Stimulated activated naive CD8-positive, alpha-beta T cell treated with anti-CD3 and anti-CD28 coated beads, Interleukin-15, amount 100 ng/mL, for 72 hours (primary cell): ENCODE measurements at regions not wholly inside any gene's neighbourhood (a gene's known extent, or its start where the extent isn't known, plus 50 kb on each side); places are given as distances from the start of the nearest gene placed in this dataset.

Source experiments
- ATAC-seq: fragments of 150-1000 bp; cut with Tn5 transposase; 2 replicates; pipeline ENCODE4 v1.10.0; 2021; ENCODE audit warnings: mild to moderate bottlenecking, moderate library complexity
- DNase-seq, 2 donors: peaks; one replicate each; pipeline ENCODE4 v3.0.0; 2021 to 2022
- H3K27ac Mint-ChIP-seq, 2 donors: one replicate each; pipeline ENCODE4 v1.8.0; 2022; ENCODE audit warnings: mild to moderate bottlenecking in 2 of 2, mixed read lengths in 2 of 2, moderate library complexity in 2 of 2
- H3K27me3 Mint-ChIP-seq: one replicate; pipeline ENCODE4 v1.8.0; 2022; ENCODE audit warnings: mixed read lengths
- H3K4me1 Mint-ChIP-seq: one replicate; pipeline ENCODE4 v1.8.0; 2022; ENCODE audit warnings: mild to moderate bottlenecking, mixed read lengths
- H3K4me3 Mint-ChIP-seq, 2 donors: one replicate each; pipeline ENCODE4 v1.8.0; 2022; ENCODE audit warnings: mild to moderate bottlenecking in 2 of 2, mixed read lengths in 2 of 2, moderate library complexity in 1 of 2
- H3K9me3 Mint-ChIP-seq, 2 donors: one replicate each; pipeline ENCODE4 v1.8.0; 2022; ENCODE audit warnings: mixed read lengths in 2 of 2

DNA sequence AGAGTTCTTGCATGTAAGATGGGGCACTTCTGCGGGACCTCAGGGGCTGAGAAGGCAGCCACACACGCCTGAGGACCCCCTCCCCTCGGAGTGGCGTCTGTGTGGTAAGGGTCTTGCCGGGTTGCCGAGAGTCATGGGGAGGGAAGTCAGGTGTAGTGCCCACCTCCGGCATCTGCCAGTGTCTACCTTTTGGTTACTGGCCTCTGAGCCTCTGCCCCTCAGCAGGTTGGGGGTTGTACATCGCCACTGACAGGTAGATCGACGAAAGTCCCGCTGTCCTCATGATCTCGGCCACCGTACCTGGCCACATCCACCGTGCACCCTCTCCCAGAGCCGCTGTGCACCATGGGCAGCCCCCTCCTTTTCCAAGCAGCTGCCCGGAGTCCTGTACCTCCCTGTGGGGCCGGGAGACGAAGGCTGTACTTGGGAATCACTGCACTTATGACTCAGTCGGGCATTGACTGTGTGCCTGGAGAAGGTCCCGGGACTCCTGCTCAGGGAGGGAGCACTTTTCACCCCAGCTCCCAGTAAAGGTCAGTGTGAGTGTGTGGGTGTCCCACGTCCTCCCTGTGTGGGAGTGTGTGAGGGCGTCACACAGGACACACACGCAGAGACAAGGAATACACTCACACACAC lies 332.4 kb upstream of the MYT1L start:
- H3K9me3 Mint-ChIP-seq, result peaks cover 15 to 19% of the 10 kb centered on the region in 2 donors
- H3K27ac Mint-ChIP-seq, result no peak overlapping the region
- no peak for DNase-seq
- H3K27me3 Mint-ChIP-seq, result no peaks in the 10 kb centered on the region
- no peak for ATAC-seq
- H3K4me1 Mint-ChIP-seq, result no peaks in the 10 kb centered on the region
- no peak overlapping the region for H3K4me3 Mint-ChIP-seq

DNA sequence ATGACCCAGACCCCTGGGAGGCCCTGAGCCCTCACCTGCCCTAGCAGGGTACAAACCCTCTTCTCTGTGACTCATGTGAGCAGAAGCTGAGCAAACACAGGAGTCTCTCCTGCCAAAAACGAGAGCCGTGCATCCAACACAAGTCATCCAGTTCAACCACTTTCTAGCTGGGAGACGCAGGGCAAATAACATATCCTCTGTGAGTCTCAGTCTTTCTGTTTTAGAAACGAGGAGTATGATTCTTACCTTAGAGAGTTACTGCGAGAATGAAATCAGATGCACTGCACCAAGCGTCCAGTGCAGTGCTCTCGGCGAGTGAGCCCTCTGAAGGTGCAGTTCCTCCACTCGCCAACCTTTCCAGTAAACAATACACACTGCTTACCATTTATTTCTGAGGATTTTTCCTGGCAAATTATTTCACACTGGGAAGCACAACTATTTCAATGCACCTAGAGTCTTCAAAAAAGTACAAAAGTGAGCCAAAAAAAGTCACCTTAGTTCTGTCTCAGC lies 331.8 kb upstream of the MYT1L start:
- DNase-seq (no peak), ATAC-seq (no peak)
- H3K4me1 Mint-ChIP-seq, result peaks cover 1% of the 10 kb centered on the region
- no peak overlapping the region for H3K4me3 Mint-ChIP-seq
- H3K9me3 Mint-ChIP-seq, result peaks cover 19 to 24% of the 10 kb centered on the region in 2 donors
- H3K27ac Mint-ChIP-seq, result no peak overlapping the region
- no peaks in the 10 kb centered on the region for H3K27me3 Mint-ChIP-seq

DNA sequence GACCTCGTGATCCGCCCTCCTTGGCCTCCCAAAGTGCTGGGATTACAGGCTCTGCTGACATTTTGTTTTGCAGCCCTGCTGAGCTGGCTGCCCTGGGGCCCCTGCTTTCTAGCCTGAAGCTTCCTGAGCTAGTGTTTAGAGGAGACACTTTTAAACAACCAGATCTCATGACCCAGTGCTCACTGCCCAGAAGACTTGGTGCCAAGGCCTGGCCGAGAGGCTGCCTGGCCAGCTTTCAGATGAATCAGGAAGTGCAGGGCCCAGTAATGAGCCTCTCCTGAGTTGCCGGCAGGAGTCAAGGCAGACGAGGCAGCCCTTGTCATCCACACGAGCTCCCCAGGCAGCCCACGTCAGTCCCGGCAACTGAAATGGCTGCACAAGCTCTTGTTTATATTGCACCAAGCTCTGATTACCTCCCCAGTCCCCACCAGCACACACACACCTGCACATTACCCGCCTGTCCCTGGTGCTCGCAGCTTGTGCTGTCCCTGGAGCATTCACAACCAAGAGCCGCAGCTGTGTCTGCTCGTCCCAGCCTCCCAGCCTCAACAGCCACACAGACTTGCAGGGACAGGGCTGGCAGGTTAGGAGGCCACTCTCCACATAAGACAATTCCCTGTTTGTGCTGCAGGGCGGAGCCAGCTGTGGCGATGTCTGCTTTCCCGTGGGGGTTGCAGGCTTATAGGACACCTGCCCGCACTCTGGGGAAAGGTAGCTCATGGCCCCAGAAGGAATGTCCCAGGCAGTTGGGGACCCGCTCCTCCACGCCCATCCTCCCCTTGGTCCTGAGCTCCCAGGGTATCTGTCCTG lies 331.2 kb upstream of the MYT1L start:
- H3K9me3 Mint-ChIP-seq, result peaks cover 19 to 24% of the 10 kb centered on the region in 2 donors
- no peak overlapping the region for H3K4me3 Mint-ChIP-seq
- no peaks in the 10 kb centered on the region for H3K27me3 Mint-ChIP-seq
- no peak for DNase-seq
- H3K27ac Mint-ChIP-seq, result no peak overlapping the region
- peaks cover 8% of the 10 kb centered on the region for H3K4me1 Mint-ChIP-seq
- ATAC-seq, result no peak

DNA sequence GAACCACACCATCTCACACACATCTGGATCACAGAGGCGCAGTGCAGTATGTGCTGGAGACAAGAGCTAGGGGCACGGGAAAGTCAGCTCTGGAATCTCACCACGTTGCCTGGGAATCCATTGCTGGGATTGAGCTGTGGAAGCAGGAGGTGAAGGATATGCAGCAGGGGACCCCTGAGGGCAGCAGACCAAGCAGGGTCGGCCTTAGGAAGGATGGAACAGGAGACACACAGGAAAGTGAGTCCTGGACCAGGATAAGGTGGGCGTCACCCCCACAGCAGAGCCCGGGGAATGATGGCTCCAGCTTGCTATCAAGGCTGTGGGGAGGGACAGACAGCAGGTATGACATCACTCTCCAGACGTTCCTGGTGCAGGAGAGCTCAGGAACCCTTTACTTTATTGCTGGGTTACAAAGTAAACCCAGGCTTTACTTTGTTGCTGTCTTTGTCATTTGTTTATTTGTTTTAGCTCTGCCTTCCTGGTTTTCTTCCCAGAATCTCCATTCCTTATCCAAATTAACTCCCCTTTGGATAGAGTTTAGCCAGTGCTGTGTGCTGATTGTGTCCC lies 329.8 kb upstream of the MYT1L start:
- no peak overlapping the region for H3K27ac Mint-ChIP-seq
- H3K4me3 Mint-ChIP-seq, result no peak overlapping the region
- H3K4me1 Mint-ChIP-seq, result peaks cover 14% of the 10 kb centered on the region
- no peak for DNase-seq
- H3K27me3 Mint-ChIP-seq, result no peaks in the 10 kb centered on the region
- H3K9me3 Mint-ChIP-seq, result peaks cover 19 to 24% of the 10 kb centered on the region in 2 donors
- ATAC-seq, result no peak

DNA sequence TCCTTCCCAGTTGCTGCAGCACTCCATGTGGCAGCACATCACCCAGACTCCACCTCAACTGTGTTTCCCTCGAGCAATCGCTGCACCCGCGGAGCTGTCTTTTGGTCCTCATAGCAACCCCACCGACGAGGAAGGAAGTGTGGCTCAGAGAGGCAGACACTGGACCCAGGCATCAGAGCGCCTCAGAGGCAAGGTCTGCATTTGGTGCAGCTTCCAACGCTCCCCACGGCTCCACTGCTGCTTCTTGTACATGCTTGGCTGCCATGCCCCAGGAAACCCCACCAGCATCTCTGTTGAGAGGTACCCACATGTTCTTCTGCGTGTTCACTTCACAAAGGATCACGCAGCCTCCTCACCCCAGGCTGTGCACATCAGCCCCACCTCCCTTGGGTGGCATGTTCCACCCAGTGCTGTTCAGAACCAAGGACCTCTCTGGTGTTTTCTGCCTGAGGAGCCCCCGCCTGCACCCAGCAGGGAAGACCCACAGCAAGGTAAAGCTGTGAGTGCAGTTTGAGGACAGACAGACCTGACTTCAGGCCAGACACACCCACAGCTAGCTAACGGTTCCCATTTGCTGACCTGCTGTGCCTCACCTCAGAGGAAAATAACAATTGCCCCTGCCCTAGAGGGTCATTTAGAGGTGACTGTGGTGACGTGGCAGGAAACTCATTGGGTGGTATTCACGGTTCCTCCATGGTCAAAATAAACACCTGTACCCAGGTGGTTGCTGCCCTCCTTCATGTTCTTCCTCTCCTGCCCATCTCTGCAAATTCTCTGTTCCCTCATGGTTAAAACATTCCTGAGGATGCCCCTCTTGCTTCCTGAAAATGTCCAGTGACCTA lies 326.3 kb upstream of the MYT1L start:
- Mint-ChIP-seq H3K27me3 (no peaks in the 10 kb centered on the region), H3K4me1 (peaks cover 14% of the 10 kb centered on the region)
- DNase-seq, result no peak

DNA sequence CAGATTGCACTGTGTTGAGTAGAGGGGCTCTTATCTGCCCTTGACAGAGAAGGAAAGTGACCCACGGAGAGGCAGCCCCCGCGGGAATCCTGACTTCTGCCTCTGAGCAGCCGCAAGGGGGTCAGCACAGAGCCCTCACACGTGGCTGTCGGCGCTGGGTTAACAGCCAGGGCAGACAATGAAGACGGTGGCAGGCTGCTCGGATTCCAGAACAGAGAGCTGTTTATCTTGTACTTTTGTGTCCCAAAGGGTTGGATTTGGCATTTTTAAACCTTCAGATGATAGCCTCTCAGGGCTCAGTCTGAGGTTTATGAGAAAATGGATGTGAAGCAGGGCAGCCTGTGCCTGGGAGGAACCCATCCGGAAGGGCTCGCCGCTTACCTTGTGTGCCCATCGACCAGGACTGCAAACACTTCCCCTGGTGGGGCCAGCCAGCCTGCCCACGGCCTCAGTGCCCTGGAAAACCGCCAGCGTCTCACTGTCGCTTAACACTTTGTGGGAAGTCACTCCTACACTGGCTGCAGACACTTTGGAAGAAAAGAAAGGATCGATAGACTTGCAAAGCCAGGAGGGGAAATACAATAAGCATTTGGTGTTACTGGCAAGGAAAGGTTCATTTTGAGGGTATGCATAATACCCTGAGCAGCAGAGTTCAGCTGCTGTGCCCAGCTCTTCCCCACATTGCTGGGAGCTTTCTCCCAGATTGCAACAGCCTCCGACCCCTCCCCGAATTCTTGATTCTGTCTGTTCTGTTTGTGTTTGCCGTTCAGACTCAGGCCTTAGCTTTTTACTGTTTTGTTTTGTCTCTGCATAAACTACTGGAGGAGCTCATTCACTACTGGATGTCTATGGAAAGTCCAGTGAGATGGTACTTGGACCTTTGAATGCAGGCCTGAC lies 325.3 kb upstream of the MYT1L start:
- Mint-ChIP-seq H3K4me1 (peaks cover 14% of the 10 kb centered on the region), H3K27me3 (no peaks in the 10 kb centered on the region), H3K9me3 (peaks cover 19 to 24% of the 10 kb centered on the region in 2 donors), H3K4me3 (no peak overlapping the region), H3K27ac (no peak overlapping the region)
- DNase-seq (no peak), ATAC-seq (no peak)

More for the DNA sequence above, 326.3 kb upstream of the MYT1L start:
- peaks cover 19 to 24% of the 10 kb centered on the region in 2 donors for H3K9me3 Mint-ChIP-seq
- ATAC-seq, result peak; percentile 50
- H3K4me3 Mint-ChIP-seq, result no peak overlapping the region
- peak overlapping the region in 1 of 2 donors; percentile 69 for H3K27ac Mint-ChIP-seq

DNA sequence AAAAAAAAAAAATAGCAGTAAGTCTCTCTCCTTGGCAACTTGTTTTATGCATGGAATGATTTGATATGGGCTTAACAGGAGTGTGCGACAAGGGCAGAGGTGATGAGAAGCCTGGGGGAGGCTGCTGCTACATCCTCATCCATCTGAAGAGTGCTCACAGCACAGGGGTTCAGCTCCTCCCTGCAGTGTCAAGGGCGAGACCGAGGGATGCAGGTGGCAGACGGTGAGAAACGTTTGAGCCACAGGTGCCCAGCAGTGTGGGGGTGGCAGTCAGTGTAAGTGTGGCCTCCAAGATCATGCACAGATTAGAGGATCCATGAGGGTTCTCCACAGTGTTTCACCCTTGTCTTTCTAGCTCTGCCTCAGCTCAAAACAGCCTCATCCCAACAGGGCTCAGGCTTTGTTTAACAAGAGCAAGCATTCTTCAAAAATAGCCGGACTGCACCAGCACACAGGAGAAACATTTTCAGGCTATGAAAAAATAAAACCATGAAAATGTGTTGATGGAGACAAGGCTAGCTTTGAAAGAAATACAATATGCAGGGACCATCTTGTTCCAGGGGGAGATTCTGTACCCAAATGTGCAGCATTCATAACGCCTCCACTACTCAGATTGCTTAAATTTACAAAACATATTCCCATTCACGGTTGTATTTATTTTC lies 324.5 kb upstream of the MYT1L start:
- H3K9me3 Mint-ChIP-seq, result peaks cover 17 to 22% of the 10 kb centered on the region in 2 donors
- DNase-seq (no peak), ATAC-seq (no peak)
- no peaks in the 10 kb centered on the region for H3K27me3 Mint-ChIP-seq
- peaks cover 14% of the 10 kb centered on the region for H3K4me1 Mint-ChIP-seq
- H3K27ac Mint-ChIP-seq, result no peak overlapping the region
- no peak overlapping the region for H3K4me3 Mint-ChIP-seq

DNA sequence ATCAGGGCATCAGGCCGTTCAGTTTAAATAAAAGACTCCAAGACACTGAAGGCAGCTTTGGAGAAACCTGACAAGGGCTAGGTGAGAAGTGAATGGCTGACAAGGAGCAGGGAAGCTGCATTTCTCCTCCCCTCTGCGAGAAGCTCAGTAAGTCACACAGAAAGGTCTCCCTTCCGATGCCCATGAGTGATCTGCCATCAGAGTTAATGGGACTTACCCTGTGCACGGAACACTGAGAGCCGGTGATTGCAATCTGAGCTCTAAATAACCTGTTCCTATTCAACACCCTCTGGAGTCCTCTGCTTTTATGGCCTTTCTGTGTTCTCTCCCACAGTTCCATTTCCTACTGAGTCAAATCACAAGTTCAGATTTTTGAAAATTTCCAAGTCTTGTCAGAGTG lies 322.2 kb upstream of the MYT1L start:
- ATAC-seq, result no peak
- Mint-ChIP-seq H3K4me3 (no peak overlapping the region), H3K27me3 (no peaks in the 10 kb centered on the region), H3K9me3 (peaks cover 1 to 2% of the 10 kb centered on the region in 2 donors), H3K4me1 (peaks cover 26% of the 10 kb centered on the region), H3K27ac (no peak overlapping the region)
- DNase-seq, result no peak

DNA sequence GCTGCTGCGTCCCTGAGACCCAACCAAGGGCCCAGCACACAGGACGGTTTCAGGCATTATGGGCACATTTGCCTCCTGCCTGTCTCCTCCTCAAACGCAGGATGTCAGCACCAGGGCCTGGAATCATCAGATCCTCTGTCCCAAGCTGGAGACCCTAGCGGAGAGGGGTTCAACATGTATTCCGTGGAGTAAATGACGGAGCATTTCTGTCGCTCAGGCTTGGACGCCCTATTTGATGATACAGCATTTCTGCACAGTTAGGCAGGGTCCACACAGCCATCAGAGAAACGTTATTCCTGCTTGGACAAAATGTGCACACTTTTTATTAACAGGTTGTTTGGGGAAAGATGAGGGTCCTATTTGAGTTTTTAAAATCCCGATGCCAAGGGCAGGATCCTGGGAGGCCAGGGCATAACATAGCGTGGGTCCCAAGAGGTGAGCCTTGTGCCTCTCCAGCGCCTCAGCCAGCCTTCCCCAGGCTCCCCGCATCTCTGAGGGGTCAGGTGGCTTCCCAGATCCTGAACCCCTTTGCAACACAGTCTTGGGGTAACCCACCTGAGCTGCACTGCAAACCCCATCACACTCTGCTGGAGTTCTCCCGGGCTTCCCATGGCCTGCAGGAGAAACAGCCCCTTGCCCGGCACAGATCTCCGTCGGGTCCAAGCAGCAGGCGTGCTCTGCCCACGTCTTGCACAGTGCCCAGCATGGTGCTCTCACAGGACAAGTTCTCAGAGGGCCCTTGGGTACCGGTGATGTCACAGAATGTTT lies 319.7 kb upstream of the MYT1L start:
- Mint-ChIP-seq H3K4me1 (peaks cover 36% of the 10 kb centered on the region), H3K27ac (no peak overlapping the region), H3K9me3 (no peaks in the 10 kb centered on the region), H3K27me3 (no peaks in the 10 kb centered on the region), H3K4me3 (no peak overlapping the region)
- ATAC-seq (no peak), DNase-seq (no peak)

DNA sequence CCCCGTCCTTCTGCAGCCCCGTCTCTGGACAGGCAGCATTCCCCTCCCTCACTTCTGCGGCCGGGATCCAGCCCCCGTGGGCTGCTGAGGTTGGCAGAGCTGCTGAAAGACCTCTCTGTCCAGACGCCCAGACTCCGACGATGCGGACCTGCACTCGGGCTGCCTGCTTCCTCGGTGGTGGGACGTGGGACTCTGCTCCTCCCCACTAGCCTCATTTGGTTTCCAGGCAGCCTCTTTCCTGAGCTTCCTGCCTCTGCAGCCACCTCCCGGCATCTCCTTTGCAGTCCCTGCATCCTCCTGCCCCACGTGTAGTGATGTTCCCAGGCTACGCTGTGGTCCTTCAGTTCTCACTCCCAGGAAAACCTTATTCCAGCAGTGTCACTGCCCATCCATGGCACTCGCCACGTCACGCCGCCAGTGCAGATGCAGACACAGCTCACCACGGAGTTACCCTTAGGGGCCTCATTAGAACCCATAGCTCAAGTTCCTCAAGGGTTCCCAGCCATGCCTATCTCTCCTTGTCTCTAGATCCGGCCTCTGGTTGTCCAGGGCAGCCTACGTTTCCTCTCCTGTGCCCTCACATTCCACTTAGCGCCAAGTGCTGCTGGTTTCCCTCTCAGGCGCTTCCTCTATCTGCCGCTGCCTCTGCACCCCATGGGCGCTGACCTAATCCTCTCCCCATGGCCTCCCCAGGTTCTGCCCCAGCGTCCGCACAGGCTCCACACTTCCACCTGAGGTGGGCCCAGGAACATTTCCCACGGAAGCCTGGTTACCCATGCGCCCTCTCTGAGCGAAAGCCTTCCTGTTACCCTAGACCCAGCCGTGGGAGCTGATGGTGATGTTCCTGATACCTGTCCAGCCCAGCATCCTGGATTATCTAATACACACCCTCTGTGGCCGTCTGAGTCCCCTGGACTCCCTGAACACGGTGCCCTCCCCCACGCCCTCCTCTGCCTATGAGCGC lies 318.3 kb upstream of the MYT1L start:
- H3K4me3 Mint-ChIP-seq, result no peak overlapping the region

DNA sequence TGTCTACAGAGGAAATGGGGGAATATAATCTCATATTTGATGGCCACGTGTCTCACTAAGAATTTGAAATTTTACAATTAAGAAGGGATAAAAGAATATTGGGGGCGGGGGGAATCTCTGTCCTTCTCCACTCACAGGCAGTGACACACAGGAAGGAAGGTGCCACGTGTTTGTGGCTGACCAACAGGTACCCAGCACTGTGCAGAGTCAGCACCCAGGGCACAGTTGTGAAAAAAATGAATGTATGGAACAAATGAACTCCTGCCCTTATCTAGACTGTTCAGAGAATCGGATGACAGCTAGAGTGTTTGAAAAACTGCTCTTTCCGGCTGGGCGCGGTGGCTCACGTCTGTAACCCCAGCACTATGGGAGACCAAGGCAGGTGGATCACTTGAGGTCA lies 317.0 kb upstream of the MYT1L start:
- no peak overlapping the region for H3K4me3 Mint-ChIP-seq
- no peaks in the 10 kb centered on the region for H3K27me3 Mint-ChIP-seq
- peak; percentile 24 for ATAC-seq
- H3K4me1 Mint-ChIP-seq, result peaks cover 57% of the 10 kb centered on the region
- peaks cover 5 to 10% of the 10 kb centered on the region in 2 donors for H3K9me3 Mint-ChIP-seq
- peak overlapping the region; percentile 26 to 44 for H3K27ac Mint-ChIP-seq
- DNase-seq, result no peak

More for the DNA sequence above, 318.3 kb upstream of the MYT1L start:
- peaks cover 0 to 1% of the 10 kb centered on the region in 2 donors for H3K9me3 Mint-ChIP-seq
- H3K4me1 Mint-ChIP-seq, result peaks cover 48% of the 10 kb centered on the region
- ATAC-seq, result no peak
- H3K27ac Mint-ChIP-seq, result peak overlapping the region; percentile 4 to 31
- no peak for DNase-seq
- H3K27me3 Mint-ChIP-seq, result no peaks in the 10 kb centered on the region

DNA sequence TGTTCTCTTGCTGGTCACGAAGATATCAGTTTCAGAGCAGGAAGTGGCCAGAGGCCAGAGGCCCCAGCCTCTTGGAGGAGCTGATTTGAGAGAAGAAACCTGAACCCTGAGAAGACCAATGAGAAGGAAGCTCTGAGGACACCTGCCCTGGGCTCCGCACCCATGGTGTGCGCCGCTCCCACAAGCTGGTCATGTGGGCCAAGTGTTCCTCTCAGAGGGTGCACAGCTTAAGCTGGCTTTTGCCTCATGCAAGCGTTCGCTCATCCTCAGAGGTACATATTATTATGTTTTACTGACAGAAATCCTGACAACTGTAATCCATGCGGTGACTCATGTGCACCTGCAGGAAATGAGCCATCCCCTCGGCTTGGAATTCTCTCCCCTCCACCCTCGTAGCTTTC lies 316.1 kb upstream of the MYT1L start:
- peak overlapping the region in 1 of 2 donors; percentile 90 for H3K27ac Mint-ChIP-seq
- H3K4me3 Mint-ChIP-seq, result peak overlapping the region; percentile 69 to 75
- H3K9me3 Mint-ChIP-seq, result peaks cover 5 to 10% of the 10 kb centered on the region in 2 donors
- peak in 1 of 2 donors; percentile 40 for DNase-seq
- no peaks in the 10 kb centered on the region for H3K27me3 Mint-ChIP-seq
- H3K4me1 Mint-ChIP-seq, result peaks cover 57% of the 10 kb centered on the region
- peak; percentile 68 for ATAC-seq
